ENCODE measurements at regions not wholly inside any gene's neighbourhood (a gene's known extent, or its start where the extent isn't known, plus 50 kb on each side); places are given as distances from the start of the nearest gene placed in this dataset.
A peak's percentile ranks its signal among the peaks of the same experiment; 100 is the strongest.

DNA sequence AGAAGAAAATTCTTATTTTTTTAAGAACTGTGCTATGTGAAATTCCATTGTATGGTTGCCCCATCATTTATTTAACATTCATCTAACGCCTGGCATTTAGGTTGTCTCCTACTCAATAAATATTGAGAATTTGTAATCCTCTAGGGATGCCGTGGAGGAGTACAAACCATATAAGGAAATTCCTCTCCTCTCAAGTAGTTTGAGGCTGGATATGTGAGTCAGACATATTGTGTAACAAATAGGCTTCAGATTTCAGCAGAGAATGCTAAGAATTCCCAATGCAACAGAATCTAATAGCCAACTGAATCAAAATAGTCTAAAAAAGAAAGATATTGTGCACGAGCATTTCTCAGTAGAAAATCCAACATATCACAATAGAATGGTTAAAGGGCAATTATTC is 174.7 kb downstream of the OTOR start:
- no peaks in the 10 kb centered on the region for H3K9me3 ChIP-seq

GRCh38 chr20:16926626-16927430 is 178.7 kb downstream of the OTOR start:
- Histone ChIP-seq H3K27me3 (replicated peaks; ENCODE audit: insufficient read depth) (no peaks in the 10 kb centered on the region), H3K4me3 (no peak overlapping the region), H3K27ac (no peak overlapping the region), H3K9me3 (no peaks in the 10 kb centered on the region), H3K4me1 (ENCODE audit: control insufficient read depth in 1 of 2, low read depth in 2 of 2) (peaks cover 0 to 12% of the 10 kb centered on the region in 2 donors), H3K36me3 (no peaks in the 10 kb centered on the region)
- ATAC-seq (ENCODE audit: insufficient number of reproducible peaks, low FRiP score, low read depth) (no peak), DNase-seq (ENCODE audit: low spot score) (no peak)
- TF ChIP-seq CTCF (IDR thresholded peaks at IDR 0.05): no peak

More for the DNA sequence above, 174.7 kb downstream of the OTOR start:
- DNase-seq (ENCODE audit: low spot score) (no peak), ATAC-seq (ENCODE audit: insufficient number of reproducible peaks, low FRiP score, low read depth) (peak; percentile 84)
- TF ChIP-seq CTCF (IDR thresholded peaks at IDR 0.05): no peak
- Histone ChIP-seq H3K4me1 (ENCODE audit: control insufficient read depth in 1 of 2, low read depth in 2 of 2) (peaks cover 0 to 12% of the 10 kb centered on the region in 2 donors), H3K36me3 (no peaks in the 10 kb centered on the region), H3K27me3 (replicated peaks; ENCODE audit: insufficient read depth) (no peaks in the 10 kb centered on the region), H3K4me3 (no peak overlapping the region), H3K27ac (peak overlapping the region in 1 of 2 donors; percentile 72)

- peak; percentile 50 for ATAC-seq (ENCODE audit: insufficient number of reproducible peaks, low FRiP score, low read depth)
- H3K36me3 ChIP-seq: no peaks in the 10 kb centered on the region
- no peak overlapping the region for H3K27ac ChIP-seq
- no peak overlapping the region for H3K4me3 ChIP-seq
- H3K4me1 ChIP-seq (ENCODE audit: control insufficient read depth in 1 of 2, low read depth in 2 of 2): no peaks in the 10 kb centered on the region
- no peak for TF ChIP-seq CTCF (IDR thresholded peaks at IDR 0.05)
- H3K9me3 ChIP-seq: no peaks in the 10 kb centered on the region
- no peaks in the 10 kb centered on the region for H3K27me3 ChIP-seq (replicated peaks; ENCODE audit: insufficient read depth)
- no peak for DNase-seq (ENCODE audit: low spot score)
Measured at GRCh38 chr20:16929756-16930155, 181.6 kb downstream of the OTOR start.

- no peaks in the 10 kb centered on the region for H3K4me1 ChIP-seq (ENCODE audit: control insufficient read depth in 1 of 2, low read depth in 2 of 2)
- DNase-seq (ENCODE audit: low spot score) (no peak), ATAC-seq (ENCODE audit: insufficient number of reproducible peaks, low FRiP score, low read depth) (no peak)
- H3K27ac ChIP-seq: no peak overlapping the region
- H3K9me3 ChIP-seq: no peaks in the 10 kb centered on the region
- no peaks in the 10 kb centered on the region for H3K27me3 ChIP-seq (replicated peaks; ENCODE audit: insufficient read depth)
- no peaks in the 10 kb centered on the region for H3K36me3 ChIP-seq
- no peak for TF ChIP-seq CTCF (IDR thresholded peaks at IDR 0.05)
- H3K4me3 ChIP-seq: no peak overlapping the region
Measured at GRCh38 chr20:16930656-16931055, 182.5 kb downstream of the OTOR start.

DNA sequence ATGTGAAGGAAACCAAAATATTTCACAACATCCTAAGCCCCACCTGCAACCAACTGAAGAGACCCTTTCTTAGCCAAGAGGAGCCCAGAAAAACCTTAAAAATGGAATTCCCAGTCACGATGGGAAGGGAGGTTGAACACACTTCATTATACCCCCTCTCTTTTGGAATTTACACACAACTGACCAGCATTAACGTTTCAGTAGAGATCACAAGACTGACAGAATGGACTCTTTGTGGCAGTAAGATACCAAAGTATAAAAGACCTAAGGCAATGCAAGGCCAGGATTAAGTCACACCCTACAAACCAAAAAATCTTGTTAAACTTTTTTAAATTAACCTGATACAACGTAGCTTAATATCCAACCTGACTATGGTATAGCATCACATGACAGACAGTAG is 190.9 kb downstream of the OTOR start:
- no peak for DNase-seq (ENCODE audit: low spot score)

More for the DNA sequence above, 190.9 kb downstream of the OTOR start:
- Histone ChIP-seq H3K36me3 (no peaks in the 10 kb centered on the region), H3K27ac (no peak overlapping the region), H3K4me1 (ENCODE audit: control insufficient read depth in 1 of 2, low read depth in 2 of 2) (no peaks in the 10 kb centered on the region), H3K27me3 (replicated peaks; ENCODE audit: insufficient read depth) (no peaks in the 10 kb centered on the region), H3K9me3 (no peaks in the 10 kb centered on the region), H3K4me3 (no peak overlapping the region)
- no peak for TF ChIP-seq CTCF (IDR thresholded peaks at IDR 0.05)
- no peak for ATAC-seq (ENCODE audit: insufficient number of reproducible peaks, low FRiP score, low read depth)
